Sigmoid colon (tissue), 6 donors: ENCODE measurements at regions not wholly inside any gene's neighbourhood (a gene's known extent, or its start where the extent isn't known, plus 50 kb on each side); places are given as distances from the start of the nearest gene placed in this dataset.
A peak's percentile ranks its signal among the peaks of the same experiment; 100 is the strongest.

Experiments
- DNase-seq: peaks from one replicate; pipeline ENCODE4 v3.0.0-alpha.2; 2019
- H3K27ac ChIP-seq, 4 donors: fragments of 200-600 bp; sonication (generic); one replicate each; pipeline ENCODE4 v1.5.1; 2016 to 2019; ENCODE audit warnings: mild to moderate bottlenecking in 1 of 4
- H3K27me3 ChIP-seq, 3 donors: fragments of 200-600 bp; sonication (generic); one replicate each; pipeline ENCODE4 v1.5.1; 2019; ENCODE audit warnings: mild to moderate bottlenecking in 1 of 3
- H3K36me3 ChIP-seq, 4 donors: fragments of 200-600 bp; sonication (generic); one replicate each; pipeline ENCODE4 v1.5.1; 2016 to 2019
- H3K4me1 ChIP-seq, 4 donors: fragments of 200-600 bp; sonication (generic); one replicate each; pipeline ENCODE4 v1.5.1; 2017 to 2019
- H3K4me3 ChIP-seq, 4 donors: fragments of 200-600 bp; sonication (generic); one replicate each; pipeline ENCODE4 v1.5.1; 2017 to 2019; ENCODE audit warnings: mild to moderate bottlenecking in 2 of 4, moderate library complexity in 1 of 4
- H3K9me3 ChIP-seq, 4 donors: fragments of 200-600 bp in 3 of 4; sonication (generic) in 3 of 4; one replicate each; pipeline versions ENCODE4 v1.5.1 to v1.6.1; 2013 to 2019
- EP300 ChIP-seq, 4 donors: sonication (generic); formaldehyde crosslinking; IDR thresholded peaks; one replicate each; pipeline ENCODE4 v1.6.1; 2017; ENCODE audit warnings: antibody characterized with exemption in 4 of 4
- POLR2A ChIP-seq, 2 donors: fragments of 450-650 bp; IDR thresholded peaks; one replicate each; pipeline ENCODE4 v1.6.1; 2016; ENCODE audit warnings: antibody characterized with exemption in 2 of 2, mild to moderate bottlenecking in 2 of 2, moderate library complexity in 2 of 2
- POLR2AphosphoS5 ChIP-seq, 4 donors: sonication (generic); formaldehyde crosslinking; IDR thresholded peaks; one replicate each; pipeline ENCODE4 v1.6.1; 2017; ENCODE audit warnings: antibody characterized with exemption in 4 of 4
- WGBS, 2 donors: extraction: QIAGEN DNeasy Blood & Tissue Kit; methylation state at CpG; one replicate each; pipeline ENCODE4 v1.1.7; 2013; 5-methylcytosine and 5-hydroxymethylcytosine counted together
- intact Hi-C: fragments of 100-400 bp; cut with DNase I; formaldehyde crosslinking; loops from one replicate; pipeline ENCODE4 v1.15.1; 2023
- TF ChIP-seq, protein P1 (sequence below), 4 experiments: fragments of 450-650 bp in 3 of 4; fragments of 200-600 bp in 1 of 4; IDR thresholded peaks; one replicate each; pipeline ENCODE4 v1.5.1; 2016 to 2019; ENCODE audit warnings: antibody characterized with exemption in 4 of 4, mild to moderate bottlenecking in 3 of 4, moderate library complexity in 2 of 4
- donor health status: healthy with polysubstance abuse.
- donor health status: healthy.

DNA sequence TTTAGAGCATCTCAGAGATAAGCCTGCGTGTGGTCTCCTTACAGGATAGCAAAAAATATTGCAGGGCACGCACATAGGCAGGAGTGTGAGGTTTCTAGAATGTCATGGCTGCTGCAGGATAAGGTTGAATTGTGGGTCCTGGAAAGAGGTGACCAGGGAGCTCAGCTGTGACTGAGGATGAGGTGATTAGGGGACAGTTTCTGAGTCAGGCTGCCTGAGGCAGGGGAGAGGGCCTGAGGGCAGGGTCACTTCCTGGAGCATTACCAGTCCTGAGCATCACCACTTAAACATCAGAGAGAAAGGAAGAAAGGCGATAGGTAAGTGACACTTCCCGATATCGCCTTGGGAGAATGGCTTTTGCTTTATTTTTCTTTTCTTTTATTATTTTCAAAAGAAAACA is 813.8 kb downstream of the TUSC7 start:
- TF ChIP-seq EP300 (IDR thresholded peaks at IDR 0.05) (no peak), POLR2AphosphoS5 (IDR thresholded peaks at IDR 0.05) (no peak), POLR2A (IDR thresholded peaks at IDR 0.05) (no peak)
- TF ChIP-seq, protein P1, sequence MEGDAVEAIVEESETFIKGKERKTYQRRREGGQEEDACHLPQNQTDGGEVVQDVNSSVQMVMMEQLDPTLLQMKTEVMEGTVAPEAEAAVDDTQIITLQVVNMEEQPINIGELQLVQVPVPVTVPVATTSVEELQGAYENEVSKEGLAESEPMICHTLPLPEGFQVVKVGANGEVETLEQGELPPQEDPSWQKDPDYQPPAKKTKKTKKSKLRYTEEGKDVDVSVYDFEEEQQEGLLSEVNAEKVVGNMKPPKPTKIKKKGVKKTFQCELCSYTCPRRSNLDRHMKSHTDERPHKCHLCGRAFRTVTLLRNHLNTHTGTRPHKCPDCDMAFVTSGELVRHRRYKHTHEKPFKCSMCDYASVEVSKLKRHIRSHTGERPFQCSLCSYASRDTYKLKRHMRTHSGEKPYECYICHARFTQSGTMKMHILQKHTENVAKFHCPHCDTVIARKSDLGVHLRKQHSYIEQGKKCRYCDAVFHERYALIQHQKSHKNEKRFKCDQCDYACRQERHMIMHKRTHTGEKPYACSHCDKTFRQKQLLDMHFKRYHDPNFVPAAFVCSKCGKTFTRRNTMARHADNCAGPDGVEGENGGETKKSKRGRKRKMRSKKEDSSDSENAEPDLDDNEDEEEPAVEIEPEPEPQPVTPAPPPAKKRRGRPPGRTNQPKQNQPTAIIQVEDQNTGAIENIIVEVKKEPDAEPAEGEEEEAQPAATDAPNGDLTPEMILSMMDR (IDR thresholded peaks at IDR 0.05), result no peak
- H3K36me3 ChIP-seq, result no peaks in the 10 kb centered on the region
- 51 to 81% methylated on average over 5 of the region's 5 CpGs for WGBS, 2 donors
- no peak overlapping the region for H3K27ac ChIP-seq
- intact Hi-C loops, result loop anchor here (10.0 kb wide), 1 partner anchor 749 kb away; no protein-coding TSS in a partner anchor
- no peak for DNase-seq
- H3K9me3 ChIP-seq, result no peaks in the 10 kb centered on the region
- H3K27me3 ChIP-seq, result no peaks in the 10 kb centered on the region
- H3K4me3 ChIP-seq, result no peak overlapping the region
- peaks cover 0 to 5% (median 3%) of the 10 kb centered on the region in 4 donors for H3K4me1 ChIP-seq

DNA sequence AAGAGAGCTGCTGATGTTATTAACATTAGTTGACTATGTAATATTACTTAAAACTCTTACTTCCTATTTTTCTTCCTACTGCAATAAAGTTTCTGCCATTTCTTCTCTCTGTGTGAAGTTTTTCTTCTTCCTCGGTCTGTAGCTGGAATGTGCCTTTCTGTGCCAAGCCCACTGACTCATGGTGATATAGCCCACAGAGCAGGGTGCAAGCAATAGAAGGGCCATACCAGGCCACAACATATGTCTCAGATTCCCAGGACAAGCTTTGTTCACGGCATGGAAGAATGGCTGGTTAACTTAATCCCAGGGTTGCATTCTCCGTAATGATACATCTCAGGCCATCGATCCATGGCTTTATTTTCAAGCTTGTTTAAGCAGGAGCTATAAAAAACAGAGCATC is 815.3 kb downstream of the TUSC7 start:
- WGBS, 2 donors, result 71 to 79% methylated on average over 4 of the region's 4 CpGs
- intact Hi-C loops, result loop anchor here (10.0 kb wide), 1 partner anchor 750 kb away; no protein-coding TSS in a partner anchor
- no peaks in the 10 kb centered on the region for H3K9me3 ChIP-seq
- no peak for DNase-seq
- TF ChIP-seq EP300 (IDR thresholded peaks at IDR 0.05) (no peak), POLR2A (IDR thresholded peaks at IDR 0.05) (no peak), POLR2AphosphoS5 (IDR thresholded peaks at IDR 0.05) (no peak)
- TF ChIP-seq, protein P1 (IDR thresholded peaks at IDR 0.05), result no peak
- H3K36me3 ChIP-seq, result no peaks in the 10 kb centered on the region
- H3K4me3 ChIP-seq, result no peak overlapping the region
- no peak overlapping the region for H3K27ac ChIP-seq
- peaks cover 0 to 4% (median 0%) of the 10 kb centered on the region in 4 donors for H3K4me1 ChIP-seq
- no peaks in the 10 kb centered on the region for H3K27me3 ChIP-seq

DNA sequence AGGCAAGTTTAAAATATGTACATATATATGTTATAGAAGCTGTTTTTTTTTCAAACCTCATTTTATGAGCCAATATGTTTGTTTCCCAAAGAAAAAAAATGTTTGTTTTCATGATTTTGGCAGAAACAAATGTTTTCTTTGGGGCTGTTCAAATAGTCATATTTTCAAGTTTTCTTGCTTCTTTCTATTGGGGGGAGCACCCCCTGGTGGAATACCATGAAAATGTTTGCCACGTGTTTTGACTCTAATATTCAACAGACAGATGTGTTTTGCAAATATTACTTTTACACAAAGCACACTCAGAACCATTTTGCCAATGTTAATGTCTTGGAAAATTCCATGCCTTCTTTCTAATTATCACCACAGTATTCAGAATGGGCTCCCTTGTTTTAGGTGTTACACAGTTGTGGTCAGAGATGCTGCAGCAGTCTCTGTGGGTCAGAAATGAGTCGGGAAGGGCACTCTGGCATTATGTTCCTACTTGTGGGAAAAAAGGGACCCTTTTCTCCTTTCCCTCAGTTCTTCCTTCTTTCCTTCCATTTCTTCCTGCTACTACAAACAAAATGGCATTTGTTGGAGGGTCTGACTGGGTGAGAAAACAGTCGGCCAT is 817.0 kb downstream of the TUSC7 start:
- H3K27ac ChIP-seq, result no peak overlapping the region

DNA sequence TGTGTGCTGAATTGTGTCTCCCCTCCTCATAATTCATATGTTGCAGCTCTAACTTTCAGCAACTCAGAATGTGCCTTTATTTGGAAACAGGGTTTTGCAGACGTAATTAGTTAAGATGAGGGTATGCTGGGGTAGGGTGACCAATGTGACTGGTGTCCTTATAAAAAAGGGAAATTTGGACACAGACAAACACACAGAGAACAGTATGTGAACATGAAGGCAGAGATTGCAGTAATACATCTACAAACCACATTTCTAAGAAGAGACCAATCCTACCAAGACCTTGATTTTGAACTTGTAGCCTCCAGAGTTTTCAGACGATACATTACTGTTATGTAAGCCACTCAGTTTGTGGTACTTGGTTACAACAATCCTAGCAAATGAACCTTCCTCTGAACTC is 817.8 kb downstream of the TUSC7 start:
- intact Hi-C loops, result loop anchor here (10.0 kb wide), 1 partner anchor 753 kb away; no protein-coding TSS in a partner anchor
- Histone ChIP-seq H3K4me3 (no peak overlapping the region), H3K9me3 (no peaks in the 10 kb centered on the region), H3K27ac (no peak overlapping the region), H3K4me1 (peaks cover 0 to 11% (median 4%) of the 10 kb centered on the region in 4 donors), H3K36me3 (no peaks in the 10 kb centered on the region), H3K27me3 (no peaks in the 10 kb centered on the region)
- TF ChIP-seq POLR2AphosphoS5 (IDR thresholded peaks at IDR 0.05) (no peak), EP300 (IDR thresholded peaks at IDR 0.05) (no peak), POLR2A (IDR thresholded peaks at IDR 0.05) (no peak)
- no peak for DNase-seq
- 79 to 87% methylated on average over 2 of the region's 2 CpGs for WGBS, 2 donors

More for the DNA sequence above, 817.0 kb downstream of the TUSC7 start:
- no peaks in the 10 kb centered on the region for H3K9me3 ChIP-seq
- no peak for DNase-seq
- intact Hi-C loops, result loop anchor here (10.0 kb wide), 1 partner anchor 752 kb away; no protein-coding TSS in a partner anchor
- no peak overlapping the region for H3K4me3 ChIP-seq
- TF ChIP-seq POLR2A (IDR thresholded peaks at IDR 0.05), result no peak
- TF ChIP-seq, protein P1 (IDR thresholded peaks at IDR 0.05), result peak in 3 of 4 experiments; percentile 30 to 42 (median 40)
- H3K36me3 ChIP-seq, result no peaks in the 10 kb centered on the region
- H3K27me3 ChIP-seq, result no peaks in the 10 kb centered on the region
- peaks cover 0 to 9% (median 3%) of the 10 kb centered on the region in 4 donors for H3K4me1 ChIP-seq
- WGBS, 2 donors, result 52 to 61% methylated on average over 3 of the region's 3 CpGs

DNA sequence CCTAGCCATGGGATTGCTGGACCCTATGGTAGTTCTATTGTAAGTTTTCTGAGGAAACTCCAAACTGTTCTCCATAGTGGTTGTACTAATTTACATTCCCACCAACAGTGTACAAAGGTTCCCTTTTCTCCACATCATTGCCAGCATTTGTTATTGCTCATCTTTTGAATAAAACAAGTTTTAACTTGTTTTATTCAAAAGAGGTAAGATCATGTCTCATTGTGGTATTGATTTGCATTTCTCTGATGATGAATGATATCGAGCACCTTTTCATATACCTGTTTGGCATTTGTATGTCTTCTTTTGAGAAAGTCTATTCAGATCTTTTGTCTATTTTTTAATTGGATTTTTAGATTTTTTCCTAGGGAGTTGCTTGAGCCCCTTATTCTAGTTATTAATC is 819.1 kb downstream of the TUSC7 start:
- Histone ChIP-seq H3K36me3 (no peaks in the 10 kb centered on the region), H3K4me1 (peaks cover 0 to 11% (median 4%) of the 10 kb centered on the region in 4 donors), H3K9me3 (no peaks in the 10 kb centered on the region), H3K4me3 (no peak overlapping the region), H3K27ac (no peak overlapping the region), H3K27me3 (no peaks in the 10 kb centered on the region)
- intact Hi-C loops, result loop anchor here (10.0 kb wide), 1 partner anchor 754 kb away; no protein-coding TSS in a partner anchor
- WGBS, 2 donors, result 88 to 93% methylated on average over 1 of the region's 1 CpG
- no peak for DNase-seq
- TF ChIP-seq EP300 (IDR thresholded peaks at IDR 0.05) (no peak), POLR2AphosphoS5 (IDR thresholded peaks at IDR 0.05) (no peak), POLR2A (IDR thresholded peaks at IDR 0.05) (no peak)
- TF ChIP-seq, protein P1 (IDR thresholded peaks at IDR 0.05), result no peak
